Activated CD4-positive, alpha-beta memory T cell treated with anti-CD3 and anti-CD28 coated beads for 36 hours (primary cell): ENCODE measurements at regions not wholly inside any gene's neighbourhood (a gene's known extent, or its start where the extent isn't known, plus 50 kb on each side); places are given as distances from the start of the nearest gene placed in this dataset.
A peak's percentile ranks its signal among the peaks of the same experiment; 100 is the strongest.

Source experiments
- CTCF ChIA-PET: fragments of 350-600 bp; sonication (Branson Sonifier 250); formaldehyde crosslinking; loops from one replicate; lab custom pipeline; 2021; ENCODE audit warnings: antibody characterized with exemption, inconsistent platforms; lab: Charles Lee
- POLR2A ChIA-PET: fragments of 350-600 bp; sonication (Branson Sonifier 250); formaldehyde crosslinking; loops from one replicate; lab custom pipeline; 2021; ENCODE audit warnings: antibody characterized with exemption; lab: Charles Lee
- DNase-seq: peaks from one replicate; pipeline ENCODE4 v3.0.0-alpha.2; 2020
- H3K27ac Mint-ChIP-seq: one replicate; pipeline ENCODE4 v1.8.0; 2021; ENCODE audit warnings: mixed read lengths
- H3K27me3 Mint-ChIP-seq: one replicate; pipeline ENCODE4 v1.8.0; 2021; ENCODE audit warnings: mixed read lengths
- H3K36me3 Mint-ChIP-seq: one replicate; pipeline ENCODE4 v1.8.0; 2021; ENCODE audit warnings: mixed read lengths
- H3K4me1 Mint-ChIP-seq: one replicate; pipeline ENCODE4 v1.8.0; 2021; ENCODE audit warnings: low read depth, mixed read lengths
- H3K4me3 Mint-ChIP-seq: one replicate; pipeline ENCODE4 v1.8.0; 2021; ENCODE audit warnings: mild to moderate bottlenecking, mixed read lengths
- H3K9me3 Mint-ChIP-seq: one replicate; pipeline ENCODE4 v1.8.0; 2021; ENCODE audit warnings: mixed read lengths
- intact Hi-C: fragments of 100-400 bp; cut with micrococcal nuclease; formaldehyde crosslinking; loops from one replicate; pipeline ENCODE4 v1.15.1; 2023

- DNase-seq: no peak
- Mint-ChIP-seq H3K4me3 (no peak overlapping the region), H3K27ac (no peak overlapping the region), H3K36me3 (no peaks in the 10 kb centered on the region), H3K9me3 (no peaks in the 10 kb centered on the region), H3K4me1 (no peaks in the 10 kb centered on the region), H3K27me3 (no peaks in the 10 kb centered on the region)
- POLR2A ChIA-PET: no interaction called here
- CTCF ChIA-PET: no interaction called here
- intact Hi-C loops: no loop called here
These were observed 100.0 kb downstream of the LSM5 start for GRCh38 chr7:32390210-32390609.

- Mint-ChIP-seq H3K27me3 (peaks cover 18% of the 10 kb centered on the region), H3K27ac (no peak overlapping the region), H3K4me3 (no peak overlapping the region), H3K36me3 (no peaks in the 10 kb centered on the region), H3K4me1 (no peaks in the 10 kb centered on the region), H3K9me3 (no peaks in the 10 kb centered on the region)
- POLR2A ChIA-PET: no interaction called here
- DNase-seq: no peak
- intact Hi-C loops: no loop called here
- CTCF ChIA-PET: no interaction called here
These were observed 104.7 kb downstream of the LSM5 start for GRCh38 chr7:32385316-32385956.

GRCh38 chr7:32381024-32381601, 109.1 kb downstream of the LSM5 start:
- peaks cover 21% of the 10 kb centered on the region for H3K27me3 Mint-ChIP-seq
- CTCF ChIA-PET: no interaction called here
- no peaks in the 10 kb centered on the region for H3K9me3 Mint-ChIP-seq
- POLR2A ChIA-PET: no interaction called here
- H3K4me3 Mint-ChIP-seq: no peak overlapping the region
- H3K36me3 Mint-ChIP-seq: no peaks in the 10 kb centered on the region
- no peaks in the 10 kb centered on the region for H3K4me1 Mint-ChIP-seq
- H3K27ac Mint-ChIP-seq: no peak overlapping the region
- intact Hi-C loops: no loop called here
- DNase-seq: no peak

GRCh38 chr7:32379510-32380112, 110.6 kb downstream of the LSM5 start:
- H3K36me3 Mint-ChIP-seq: no peaks in the 10 kb centered on the region
- DNase-seq: no peak
- POLR2A ChIA-PET: no interaction called here
- H3K27me3 Mint-ChIP-seq: peaks cover 17% of the 10 kb centered on the region
- CTCF ChIA-PET: no interaction called here
- intact Hi-C loops: no loop called here
- no peaks in the 10 kb centered on the region for H3K9me3 Mint-ChIP-seq
- no peak overlapping the region for H3K4me3 Mint-ChIP-seq
- no peaks in the 10 kb centered on the region for H3K4me1 Mint-ChIP-seq
- H3K27ac Mint-ChIP-seq: no peak overlapping the region

GRCh38 chr7:32378988-32379387, 111.2 kb downstream of the LSM5 start:
- CTCF ChIA-PET: no interaction called here

GRCh38 chr7:32364581-32364980, 125.6 kb downstream of the LSM5 start:
- H3K27me3 Mint-ChIP-seq: peaks cover 5% of the 10 kb centered on the region
- no peak overlapping the region for H3K27ac Mint-ChIP-seq
- H3K36me3 Mint-ChIP-seq: no peaks in the 10 kb centered on the region
- no peak overlapping the region for H3K4me3 Mint-ChIP-seq
- no peaks in the 10 kb centered on the region for H3K4me1 Mint-ChIP-seq
- ChIA-PET CTCF (no interaction called here), POLR2A (no interaction called here)
- no peak for DNase-seq
- intact Hi-C loops: no loop called here
- H3K9me3 Mint-ChIP-seq: peaks cover 6% of the 10 kb centered on the region

More at GRCh38 chr7:32378988-32379387, 111.2 kb downstream of the LSM5 start:
- Mint-ChIP-seq H3K36me3 (no peaks in the 10 kb centered on the region), H3K4me1 (no peaks in the 10 kb centered on the region), H3K9me3 (no peaks in the 10 kb centered on the region), H3K4me3 (no peak overlapping the region), H3K27ac (no peak overlapping the region), H3K27me3 (peaks cover 17% of the 10 kb centered on the region)
- intact Hi-C loops: no loop called here
- POLR2A ChIA-PET: no interaction called here
- DNase-seq: no peak

GRCh38 chr7:32360127-32360526, 130.1 kb downstream of the LSM5 start:
- peaks cover 3% of the 10 kb centered on the region for H3K27me3 Mint-ChIP-seq
- no peaks in the 10 kb centered on the region for H3K36me3 Mint-ChIP-seq
- CTCF ChIA-PET: no interaction called here
- no peak for DNase-seq
- H3K4me1 Mint-ChIP-seq: no peaks in the 10 kb centered on the region
- H3K27ac Mint-ChIP-seq: no peak overlapping the region
- intact Hi-C loops: no loop called here
- POLR2A ChIA-PET: no interaction called here
- no peaks in the 10 kb centered on the region for H3K9me3 Mint-ChIP-seq
- no peak overlapping the region for H3K4me3 Mint-ChIP-seq

GRCh38 chr7:32357535-32358277, 132.5 kb downstream of the LSM5 start:
- Mint-ChIP-seq H3K4me1 (no peaks in the 10 kb centered on the region), H3K27ac (no peak overlapping the region), H3K36me3 (no peaks in the 10 kb centered on the region), H3K27me3 (peaks cover 3% of the 10 kb centered on the region), H3K9me3 (no peaks in the 10 kb centered on the region), H3K4me3 (no peak overlapping the region)
- CTCF ChIA-PET: interaction anchor here (1.1 to 2.4 kb wide), 2 partner anchors 10 to 128 kb away, joined by 3 to 10 read pairs; no protein-coding TSS in a partner anchor
- POLR2A ChIA-PET: no interaction called here
- DNase-seq: no peak
- intact Hi-C loops: no loop called here

GRCh38 chr7:32347244-32347828, 142.8 kb downstream of the LSM5 start:
- intact Hi-C loops: loop anchor here (2.0 to 10.0 kb wide), 2 partner anchors 137 to 603 kb away; no protein-coding TSS in a partner anchor

GRCh38 chr7:32346253-32346652, 143.9 kb downstream of the LSM5 start:
- Mint-ChIP-seq H3K36me3 (no peaks in the 10 kb centered on the region), H3K27me3 (no peaks in the 10 kb centered on the region), H3K9me3 (no peaks in the 10 kb centered on the region), H3K27ac (no peak overlapping the region), H3K4me1 (no peaks in the 10 kb centered on the region), H3K4me3 (no peak overlapping the region)
- no peak for DNase-seq
- intact Hi-C loops: loop anchor here (2.0 to 10.0 kb wide), 2 partner anchors 135 to 601 kb away; no protein-coding TSS in a partner anchor
- ChIA-PET CTCF (no interaction called here), POLR2A (no interaction called here)

More at GRCh38 chr7:32347244-32347828, 142.8 kb downstream of the LSM5 start:
- Mint-ChIP-seq H3K36me3 (no peaks in the 10 kb centered on the region), H3K4me1 (no peaks in the 10 kb centered on the region), H3K27me3 (no peaks in the 10 kb centered on the region), H3K4me3 (no peak overlapping the region), H3K9me3 (no peaks in the 10 kb centered on the region), H3K27ac (no peak overlapping the region)
- DNase-seq: peak; percentile 38
- CTCF ChIA-PET: interaction anchor here (0.9 to 2.0 kb wide), 9 partner anchors 9 to 1213 kb away, joined by 3 to 19 read pairs (median 4); no protein-coding TSS in a partner anchor
- POLR2A ChIA-PET: interaction anchor here (1.0 kb wide), 1 partner anchor 16 kb away, joined by 3 read pairs; no protein-coding TSS in a partner anchor

GRCh38 chr7:32336726-32337125, 153.5 kb downstream of the LSM5 start:
- Mint-ChIP-seq H3K27ac (no peak overlapping the region), H3K9me3 (peaks cover 11% of the 10 kb centered on the region), H3K4me3 (no peak overlapping the region), H3K36me3 (no peaks in the 10 kb centered on the region), H3K4me1 (no peaks in the 10 kb centered on the region), H3K27me3 (peaks cover 3% of the 10 kb centered on the region)
- CTCF ChIA-PET: no interaction called here
- DNase-seq: no peak
- intact Hi-C loops: no loop called here
- POLR2A ChIA-PET: no interaction called here

- intact Hi-C loops: no loop called here
- POLR2A ChIA-PET: no interaction called here
- CTCF ChIA-PET: no interaction called here
- no peaks in the 10 kb centered on the region for H3K4me1 Mint-ChIP-seq
- no peak overlapping the region for H3K27ac Mint-ChIP-seq
- H3K27me3 Mint-ChIP-seq: peaks cover 3% of the 10 kb centered on the region
- no peaks in the 10 kb centered on the region for H3K36me3 Mint-ChIP-seq
- H3K9me3 Mint-ChIP-seq: peaks cover 17% of the 10 kb centered on the region
- H3K4me3 Mint-ChIP-seq: no peak overlapping the region
- DNase-seq: no peak
These were observed 155.1 kb downstream of the LSM5 start for GRCh38 chr7:32335107-32335506.
